Stimulated activated naive B cell treated with anti-CD40 and anti-IgM and Interleukin-4, amounts not matched to agents 10 μg/mL and 1 μg/mL and 100 μg/mL, for 72 hours (primary cell): ENCODE measurements at regions not wholly inside any gene's neighbourhood (a gene's known extent, or its start where the extent isn't known, plus 50 kb on each side); places are given as distances from the start of the nearest gene placed in this dataset.

Experiments used
- ATAC-seq, 2 donors: fragments of 150-1000 bp; cut with Tn5 transposase; replicated peaks; 2 replicates each; pipeline ENCODE4 v1.10.0; 2021; ENCODE audit warnings: moderate library complexity in 1 of 2
- DNase-seq: peaks from one replicate; pipeline ENCODE4 v3.0.0; 2021
- H3K27ac Mint-ChIP-seq: one replicate; pipeline ENCODE4 v1.8.0; 2022; ENCODE audit warnings: mild to moderate bottlenecking, mixed read lengths
- H3K27me3 Mint-ChIP-seq, 2 donors: one replicate each; pipeline ENCODE4 v1.8.0; 2022; ENCODE audit warnings: mixed read lengths in 2 of 2
- H3K36me3 Mint-ChIP-seq, 2 donors: one replicate each; pipeline ENCODE4 v1.8.0; 2022; ENCODE audit warnings: mixed read lengths in 2 of 2, mild to moderate bottlenecking in 1 of 2
- H3K4me1 Mint-ChIP-seq, 2 donors: one replicate each; pipeline ENCODE4 v1.8.0; 2022; ENCODE audit warnings: mixed read lengths in 2 of 2, mild to moderate bottlenecking in 1 of 2
- H3K4me3 Mint-ChIP-seq, 2 donors: one replicate each; pipeline ENCODE4 v1.8.0; 2022; ENCODE audit warnings: mild to moderate bottlenecking in 2 of 2, mixed read lengths in 2 of 2, moderate library complexity in 1 of 2
- H3K9me3 Mint-ChIP-seq, 2 donors: one replicate each; pipeline ENCODE4 v1.8.0; 2022; ENCODE audit warnings: mixed read lengths in 2 of 2, mild to moderate bottlenecking in 1 of 2

DNA sequence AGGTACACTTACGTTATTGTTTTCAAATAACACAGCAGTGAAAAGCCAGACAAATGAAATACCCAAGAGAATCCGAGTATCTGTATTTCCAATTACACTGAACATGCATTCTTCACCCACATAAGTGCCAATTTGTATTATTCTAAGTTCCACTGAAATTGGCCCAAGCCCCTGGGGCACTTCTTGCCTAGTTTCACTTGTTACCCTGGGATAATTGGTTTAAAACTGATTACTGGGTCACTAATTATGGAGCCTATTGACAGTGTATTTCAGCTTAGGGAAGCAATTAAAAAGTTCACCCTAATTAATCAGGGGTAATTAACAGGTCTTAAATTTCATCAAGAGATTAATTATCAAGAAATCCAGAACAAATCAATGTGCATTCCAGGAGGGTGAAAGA is 60.5 kb upstream of the HS3ST2 start:
- Mint-ChIP-seq H3K36me3 (no peaks in the 10 kb centered on the region), H3K27me3 (peaks cover 17 to 23% of the 10 kb centered on the region in 2 donors), H3K4me1 (no peaks in the 10 kb centered on the region), H3K4me3 (no peak overlapping the region), H3K27ac (no peak overlapping the region), H3K9me3 (peaks cover 6 to 7% of the 10 kb centered on the region in 2 donors)
- ATAC-seq (no peak), DNase-seq (no peak)

- no peak overlapping the region for H3K27ac Mint-ChIP-seq
- no peak overlapping the region for H3K4me3 Mint-ChIP-seq
- ATAC-seq (no peak), DNase-seq (no peak)
- no peaks in the 10 kb centered on the region for H3K36me3 Mint-ChIP-seq
- H3K4me1 Mint-ChIP-seq: no peaks in the 10 kb centered on the region
- H3K9me3 Mint-ChIP-seq: peaks cover 6% of the 10 kb centered on the region in 2 donors
- H3K27me3 Mint-ChIP-seq: peaks cover 18 to 24% of the 10 kb centered on the region in 2 donors
Measured at GRCh38 chr16:22754577-22754976, 59.4 kb upstream of the HS3ST2 start.

DNA sequence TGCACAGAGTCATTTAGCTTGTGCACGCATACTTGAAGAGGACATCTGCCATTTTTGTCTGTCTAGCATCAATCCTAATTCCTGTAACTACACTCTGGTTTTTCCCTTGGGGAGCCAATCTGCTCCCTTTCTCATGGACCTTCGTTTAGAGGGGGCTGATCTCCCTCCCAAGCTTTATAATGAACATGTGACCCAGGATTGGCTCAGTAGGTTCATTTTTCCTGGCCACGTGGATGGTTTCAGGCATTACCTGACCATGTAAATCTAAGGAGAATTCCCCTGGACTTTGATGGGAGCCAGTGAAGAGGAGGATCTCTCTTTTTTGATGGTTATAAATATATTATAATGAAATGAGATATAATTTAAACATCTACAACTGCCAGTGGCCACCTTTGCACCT is 56.8 kb upstream of the HS3ST2 start:
- no peak for ATAC-seq
- no peak overlapping the region for H3K27ac Mint-ChIP-seq
- H3K4me1 Mint-ChIP-seq: no peaks in the 10 kb centered on the region
- no peak for DNase-seq
- no peaks in the 10 kb centered on the region for H3K36me3 Mint-ChIP-seq
- peaks cover 2 to 6% of the 10 kb centered on the region in 2 donors for H3K9me3 Mint-ChIP-seq
- H3K4me3 Mint-ChIP-seq: no peak overlapping the region
- H3K27me3 Mint-ChIP-seq: peaks cover 15 to 18% of the 10 kb centered on the region in 2 donors

DNA sequence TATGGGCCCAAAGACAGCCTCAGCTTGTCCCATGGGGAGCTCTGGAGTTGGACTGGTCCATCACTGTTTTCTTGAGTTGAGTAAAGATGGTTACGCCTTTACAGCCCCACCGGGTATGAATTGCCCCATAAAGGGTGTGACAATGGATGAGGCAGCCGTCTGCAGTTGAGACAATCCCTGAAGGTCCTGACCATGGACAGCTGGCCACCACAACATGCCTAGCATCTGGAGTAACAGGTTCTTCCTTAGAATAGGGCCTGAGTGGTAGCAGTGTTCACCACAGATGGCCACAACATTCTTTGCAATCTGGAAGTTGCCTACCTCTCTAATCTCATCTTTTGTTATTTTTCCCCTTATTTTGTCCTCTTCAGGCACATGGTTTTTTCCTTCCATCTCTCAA is 51.5 kb upstream of the HS3ST2 start:
- DNase-seq: no peak
- H3K27me3 Mint-ChIP-seq: peaks cover 16 to 17% of the 10 kb centered on the region in 2 donors
- no peak for ATAC-seq

DNA sequence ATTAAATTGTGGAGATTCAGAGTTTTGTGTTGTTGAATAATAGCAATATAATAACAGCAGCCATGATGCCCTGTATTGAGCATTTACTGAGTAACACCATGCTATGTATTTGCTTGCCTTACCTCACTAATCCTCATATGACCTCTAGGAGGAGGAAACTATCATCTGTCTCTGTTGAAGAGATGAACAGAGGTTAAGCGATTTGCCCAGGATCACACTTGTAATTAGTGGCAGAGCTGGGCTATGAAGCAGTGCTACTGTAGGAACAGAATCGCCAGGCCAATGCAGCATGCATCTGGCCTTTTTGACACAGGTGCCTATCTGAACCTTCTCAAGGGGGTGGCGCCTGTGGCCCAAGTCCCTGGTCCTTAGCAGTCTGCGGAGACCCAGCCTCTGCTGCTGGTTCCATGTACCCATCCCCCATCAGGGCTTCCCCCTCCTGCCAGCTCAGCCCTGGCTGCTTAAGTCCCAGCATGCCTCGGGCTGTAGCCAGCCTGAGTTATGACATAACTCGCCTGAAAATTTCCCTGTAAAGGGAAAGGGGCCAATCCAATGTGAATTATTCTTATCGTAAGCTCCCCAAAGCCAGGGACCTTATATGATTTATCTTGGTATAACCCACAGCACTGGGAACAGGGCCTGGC is 50.4 kb upstream of the HS3ST2 start:
- Mint-ChIP-seq H3K4me1 (no peaks in the 10 kb centered on the region), H3K4me3 (no peak overlapping the region), H3K9me3 (peaks cover 0 to 2% of the 10 kb centered on the region in 2 donors), H3K36me3 (no peaks in the 10 kb centered on the region), H3K27ac (no peak overlapping the region), H3K27me3 (peaks cover 10 to 13% of the 10 kb centered on the region in 2 donors)
- ATAC-seq (no peak), DNase-seq (no peak)

More for the DNA sequence above, 51.5 kb upstream of the HS3ST2 start:
- Mint-ChIP-seq H3K4me3 (no peak overlapping the region), H3K9me3 (peaks cover under 1 to 6% of the 10 kb centered on the region in 2 donors), H3K27ac (no peak overlapping the region), H3K36me3 (no peaks in the 10 kb centered on the region), H3K4me1 (no peaks in the 10 kb centered on the region)
